B cell (primary cell): ENCODE measurements at regions not wholly inside any gene's neighbourhood (a gene's known extent, or its start where the extent isn't known, plus 50 kb on each side); places are given as distances from the start of the nearest gene placed in this dataset.

Source experiments
- ATAC-seq: fragments of 200-7000 bp; cut with Tn5 transposase; one replicate; pipeline ENCODE4 v1.10.0; 2021; ENCODE audit warnings: low read depth, mild to moderate bottlenecking, moderate number of reproducible peaks, moderate library complexity
- CTCF ChIA-PET: fragments of 350-600 bp; sonication (Branson Sonifier 250); formaldehyde crosslinking; loops from one replicate; lab custom pipeline; 2021; ENCODE audit warnings: antibody characterized with exemption, inconsistent platforms; lab: Charles Lee
- POLR2A ChIA-PET: fragments of 350-600 bp; sonication (Branson Sonifier 250); formaldehyde crosslinking; loops from one replicate; lab custom pipeline; 2021; ENCODE audit warnings: antibody characterized with exemption; lab: Charles Lee
- DNase-seq: peaks from one replicate; pipeline ENCODE4 v3.0.0; 2013
- H2AFZ ChIP-seq: 2 replicates; pipeline ENCODE4 v1.6.1; 2012; ENCODE audit warnings: mild to moderate bottlenecking, low read depth, low read length; ENCODE audit not compliant: insufficient read depth, poor library complexity, severe bottlenecking
- H3K27ac ChIP-seq, 2 donors: 1 replicate in 1 of 2; 2 replicates in 1 of 2; pipeline ENCODE4 v1.5.1; 2012 to 2013; ENCODE audit warnings: low read length in 2 of 2, mild to moderate bottlenecking in 2 of 2, moderate library complexity in 1 of 2
- H3K27me3 ChIP-seq, 4 experiments: fragments of 200-600 bp in 1 of 4; sonication (generic) in 1 of 4; replicated peaks in 1 of 4; 1 replicate in 2 of 4; 2 replicates in 2 of 4; pipeline versions ENCODE4 v1.6.1 to v1.7.0; 2013 to 2016; ENCODE audit warnings: low read length in 3 of 4, mild to moderate bottlenecking in 2 of 4, mixed read lengths in 1 of 4, moderate library complexity in 1 of 4; ENCODE audit not compliant: insufficient read depth in 4 of 4, control insufficient read depth in 3 of 4; ENCODE audit errors: control extremely low read depth in 1 of 4
- H3K36me3 ChIP-seq, 2 experiments: replicated peaks in 1 of 2; 1 replicate in 1 of 2; 2 replicates in 1 of 2; pipeline versions ENCODE4 v1.6.1 to v1.7.1; 2013; ENCODE audit warnings: low read length in 1 of 2; ENCODE audit not compliant: insufficient read depth in 2 of 2, control insufficient read depth in 1 of 2; ENCODE audit errors: control extremely low read depth in 1 of 2, extremely low read depth in 1 of 2
- H3K4me1 ChIP-seq, 2 donors: fragments of 200-600 bp in 1 of 2; sonication (generic) in 1 of 2; 1 replicate in 1 of 2; 2 replicates in 1 of 2; pipeline versions ENCODE4 v1.5.1 to v1.6.1; 2013 to 2017; ENCODE audit warnings: low read length in 2 of 2; ENCODE audit not compliant: control insufficient read depth in 2 of 2, insufficient read depth in 2 of 2
- H3K4me2 ChIP-seq: replicated peaks from 2 replicates; pipeline ENCODE3; 2012; ENCODE audit warnings: mild to moderate bottlenecking, low read depth, low read length; ENCODE audit not compliant: poor library complexity, severe bottlenecking
- H3K4me3 ChIP-seq, 5 experiments: fragments of 200-600 bp in 1 of 5; sonication (generic) in 1 of 5; 1 replicate in 3 of 5; 2 replicates in 2 of 5; pipeline versions ENCODE4 v1.5.1 to v1.7.0; 2011 to 2016; ENCODE audit warnings: low read length in 4 of 5, mild to moderate bottlenecking in 4 of 5, low read depth in 2 of 5, control low read depth in 1 of 5, moderate library complexity in 1 of 5; ENCODE audit not compliant: insufficient read depth in 1 of 5; ENCODE audit errors: control extremely low read depth in 1 of 5, extremely low read depth in 1 of 5
- H3K79me2 ChIP-seq: fragments of 200-600 bp; sonication (generic); one replicate; pipeline ENCODE4 v1.6.0; 2016; ENCODE audit warnings: low read length; ENCODE audit not compliant: control insufficient read depth, insufficient read depth
- H3K9ac ChIP-seq: fragments of 200-600 bp; sonication (generic); 2 replicates; pipeline ENCODE4 v1.6.1; 2017; ENCODE audit warnings: mild to moderate bottlenecking, low read length, moderate library complexity
- H3K9me3 ChIP-seq, 3 donors: one replicate each; pipeline versions ENCODE4 v1.6.1 to v1.7.1; 2013; ENCODE audit warnings: low read length in 2 of 3; ENCODE audit not compliant: control insufficient read depth in 2 of 3, insufficient read depth in 1 of 3; ENCODE audit errors: control extremely low read depth in 1 of 3
- H4K20me1 ChIP-seq: 2 replicates; pipeline ENCODE4 v1.6.0; 2012; ENCODE audit warnings: mild to moderate bottlenecking, low read length; ENCODE audit not compliant: insufficient read depth, control insufficient read depth, poor library complexity, severe bottlenecking
- H3K27ac Mint-ChIP-seq: one replicate; pipeline ENCODE4 v1.8.0; 2021; ENCODE audit warnings: mixed read lengths
- H3K27me3 Mint-ChIP-seq: one replicate; pipeline ENCODE4 v1.8.0; 2021; ENCODE audit warnings: mixed read lengths
- H3K4me1 Mint-ChIP-seq: one replicate; pipeline ENCODE4 v1.8.0; 2021; ENCODE audit warnings: mixed read lengths
- H3K4me3 Mint-ChIP-seq: one replicate; pipeline ENCODE4 v1.8.0; 2021; ENCODE audit warnings: mixed read lengths
- H3K9me3 Mint-ChIP-seq: one replicate; pipeline ENCODE4 v1.8.0; 2022; ENCODE audit warnings: mixed read lengths; ENCODE audit not compliant: insufficient read depth
- CTCF ChIP-seq: fragments of 200-600 bp; IDR thresholded peaks from one replicate; pipeline ENCODE4 v1.8.0; 2022; ENCODE audit warnings: antibody characterized with exemption, mild to moderate bottlenecking
- EZH2 ChIP-seq: IDR thresholded peaks from 2 replicates; pipeline ENCODE4 v1.6.1; 2012; ENCODE audit warnings: borderline replicate concordance, low read depth, mild to moderate bottlenecking, moderate library complexity, low read length; ENCODE audit not compliant: insufficient read depth, poor library complexity, severe bottlenecking
- WGBS: methylation state at CpG from one replicate; pipeline ENCODE4 v1.1.5; 2013; ENCODE audit warnings: missing lambda C conversion rate; ENCODE audit not compliant: insufficient coverage; 5-methylcytosine and 5-hydroxymethylcytosine counted together
- intact Hi-C: fragments of 100-400 bp; cut with micrococcal nuclease; formaldehyde crosslinking; loops from one replicate; pipeline ENCODE4 v1.10.0; 2022

GRCh38 chr6:104648347-104648746 lies 211.4 kb downstream of the HACE1 start:
- no peak overlapping the region for H3K4me2 ChIP-seq
- ChIA-PET CTCF (no interaction called here), POLR2A (no interaction called here)
- WGBS, result no CpG with 5 or more reads among the region's 1 CpG
- no peak for TF ChIP-seq EZH2
- no peak for TF ChIP-seq CTCF
- H3K4me3 ChIP-seq, result no peak overlapping the region
- no peak overlapping the region for H3K27ac ChIP-seq
- Mint-ChIP-seq H3K4me1 (no peaks in the 10 kb centered on the region), H3K27ac (no peak overlapping the region), H3K9me3 (no peaks in the 10 kb centered on the region), H3K4me3 (no peak overlapping the region), H3K27me3 (no peaks in the 10 kb centered on the region)
- no peak overlapping the region for H3K9ac ChIP-seq
- no peaks in the 10 kb centered on the region for H3K4me1 ChIP-seq
- intact Hi-C loops, result no loop called here
- DNase-seq, result no peak
- no peaks in the 10 kb centered on the region for H3K27me3 ChIP-seq
- no peaks in the 10 kb centered on the region for H4K20me1 ChIP-seq
- no peaks in the 10 kb centered on the region for H3K79me2 ChIP-seq
- no peaks in the 10 kb centered on the region for H3K9me3 ChIP-seq
- H3K36me3 ChIP-seq, result no peaks in the 10 kb centered on the region
- no peak overlapping the region for H2AFZ ChIP-seq
- ATAC-seq, result no peak

- no peaks in the 10 kb centered on the region for H3K9me3 ChIP-seq
- intact Hi-C loops, result no loop called here
- no peak overlapping the region for H2AFZ ChIP-seq
- no peak overlapping the region for H3K4me3 ChIP-seq
- CTCF ChIA-PET, result no interaction called here
- 75% methylated on average over 1 of the region's 1 CpG for WGBS
- POLR2A ChIA-PET, result no interaction called here
- ATAC-seq (no peak), DNase-seq (no peak)
- no peak for TF ChIP-seq CTCF
- no peak for TF ChIP-seq EZH2
- H3K27me3 ChIP-seq, result no peaks in the 10 kb centered on the region
- H3K4me2 ChIP-seq, result no peak overlapping the region
- no peaks in the 10 kb centered on the region for H4K20me1 ChIP-seq
- H3K4me1 ChIP-seq, result peaks cover 0 to 4% of the 10 kb centered on the region in 2 donors
- H3K27me3 Mint-ChIP-seq, result no peaks in the 10 kb centered on the region
- no peaks in the 10 kb centered on the region for H3K9me3 Mint-ChIP-seq
- H3K36me3 ChIP-seq, result no peaks in the 10 kb centered on the region
- H3K27ac ChIP-seq, result no peak overlapping the region
- H3K79me2 ChIP-seq, result no peaks in the 10 kb centered on the region
- no peak overlapping the region for H3K27ac Mint-ChIP-seq
- H3K4me3 Mint-ChIP-seq, result no peak overlapping the region
- H3K4me1 Mint-ChIP-seq, result peaks cover 8% of the 10 kb centered on the region
- H3K9ac ChIP-seq, result no peak overlapping the region
Measured at GRCh38 chr6:104644848-104645247, 214.9 kb downstream of the HACE1 start.
